ENCODE measurements at regions not wholly inside any gene's neighbourhood (a gene's known extent, or its start where the extent isn't known, plus 50 kb on each side); places are given as distances from the start of the nearest gene placed in this dataset.

GRCh38 chr2:239893236-239893515 is 132.0 kb downstream of the NDUFA10 start:
- 63% methylated on average over 4 of the region's 4 CpGs for WGBS
- DNase-seq (ENCODE audit: low spot score) = no peak
- H3K9me3 ChIP-seq (ENCODE audit: control insufficient read depth in 4 of 4, low read length in 3 of 4) = no peaks in the 10 kb centered on the region
- H3K9ac ChIP-seq (ENCODE audit: low read depth in 1 of 2, low read length in 2 of 2) = no peak overlapping the region
- no peaks in the 10 kb centered on the region for H3K4me1 ChIP-seq (ENCODE audit: control insufficient read depth in 4 of 4, insufficient read depth in 4 of 4, low read length in 3 of 4)
- no peaks in the 10 kb centered on the region for H3K27me3 ChIP-seq (ENCODE audit: control insufficient read depth in 4 of 4, insufficient read depth in 4 of 4, low read length in 3 of 4)
- no peak for TF ChIP-seq ZBTB33 (IDR thresholded peaks at IDR 0.05)
- TF ChIP-seq JUND (IDR thresholded peaks at IDR 0.05) = no peak
- TF ChIP-seq TAF1 (conservative IDR thresholded peaks at IDR 0.05) = no peak
- TF ChIP-seq YY1 (IDR thresholded peaks at IDR 0.05) = no peak
- TF ChIP-seq SP1 (IDR thresholded peaks at IDR 0.05) = no peak
- TF ChIP-seq MAX (IDR thresholded peaks at IDR 0.05) = no peak
- H3K27ac ChIP-seq (ENCODE audit: low read depth in 1 of 2, low read length in 2 of 2) = no peak overlapping the region
- no peaks in the 10 kb centered on the region for H3K36me3 ChIP-seq (ENCODE audit: control insufficient read depth in 4 of 4, insufficient read depth in 3 of 4, low read depth in 1 of 4, low read length in 3 of 4)
- H3K4me3 ChIP-seq (ENCODE audit: low read depth in 1 of 3, low read length in 3 of 3) = no peak overlapping the region

GRCh38 chr2:239892441-239893235 is 132.5 kb downstream of the NDUFA10 start:
- no peak overlapping the region for H3K9ac ChIP-seq (ENCODE audit: low read depth in 1 of 2, low read length in 2 of 2)
- TF ChIP-seq EGR1 (IDR thresholded peaks at IDR 0.05; ENCODE audit: low read depth in 2 of 2) = no peak
- TF ChIP-seq GABPA (IDR thresholded peaks at IDR 0.05 in 1 of 2, conservative IDR thresholded peaks at IDR 0.05 in 1 of 2) = no peak
- no peak for TF ChIP-seq JUND (IDR thresholded peaks at IDR 0.05)
- TF ChIP-seq RAD21 (IDR thresholded peaks at IDR 0.05) = no peak
- no peak for TF ChIP-seq HNF4G (IDR thresholded peaks at IDR 0.05)
- TF ChIP-seq TAF1 (conservative IDR thresholded peaks at IDR 0.05) = no peak
- TF ChIP-seq YY1 (IDR thresholded peaks at IDR 0.05) = no peak

GRCh38 chr2:239891698-239892097 is 133.4 kb downstream of the NDUFA10 start:
- no peak overlapping the region for H3K4me3 ChIP-seq (ENCODE audit: low read depth in 1 of 3, low read length in 3 of 3)
- H3K27ac ChIP-seq (ENCODE audit: low read depth in 1 of 2, low read length in 2 of 2) = no peak overlapping the region
- WGBS = 95% methylated on average over 3 of the region's 3 CpGs
- H3K27me3 ChIP-seq (ENCODE audit: control insufficient read depth in 4 of 4, insufficient read depth in 4 of 4, low read length in 3 of 4) = no peaks in the 10 kb centered on the region
- H3K9ac ChIP-seq (ENCODE audit: low read depth in 1 of 2, low read length in 2 of 2) = no peak overlapping the region
- TF ChIP-seq EGR1 (IDR thresholded peaks at IDR 0.05; ENCODE audit: low read depth in 2 of 2) = no peak
- no peak for TF ChIP-seq RAD21 (IDR thresholded peaks at IDR 0.05)
- TF ChIP-seq RXRA (IDR thresholded peaks at IDR 0.05) = no peak
- no peak for TF ChIP-seq CTCF (IDR thresholded peaks at IDR 0.05; ENCODE audit: low read depth, low read length, missing input control)
- no peak for TF ChIP-seq JUND (IDR thresholded peaks at IDR 0.05)
- no peak for TF ChIP-seq ZBTB33 (IDR thresholded peaks at IDR 0.05)
- no peaks in the 10 kb centered on the region for H3K4me1 ChIP-seq (ENCODE audit: control insufficient read depth in 4 of 4, insufficient read depth in 4 of 4, low read length in 3 of 4)
- no peaks in the 10 kb centered on the region for H3K36me3 ChIP-seq (ENCODE audit: control insufficient read depth in 4 of 4, insufficient read depth in 3 of 4, low read depth in 1 of 4, low read length in 3 of 4)
- DNase-seq (ENCODE audit: low spot score) = no peak
- peaks cover 0 to under 1% (median 0%) of the 10 kb centered on the region in 4 donors for H3K9me3 ChIP-seq (ENCODE audit: control insufficient read depth in 4 of 4, low read length in 3 of 4)

More at GRCh38 chr2:239892441-239893235, 132.5 kb downstream of the NDUFA10 start:
- WGBS = 88% methylated on average over 18 of the region's 18 CpGs
- no peak for DNase-seq (ENCODE audit: low spot score)
- no peaks in the 10 kb centered on the region for H3K36me3 ChIP-seq (ENCODE audit: control insufficient read depth in 4 of 4, insufficient read depth in 3 of 4, low read depth in 1 of 4, low read length in 3 of 4)
- H3K27ac ChIP-seq (ENCODE audit: low read depth in 1 of 2, low read length in 2 of 2) = no peak overlapping the region
- H3K4me3 ChIP-seq (ENCODE audit: low read depth in 1 of 3, low read length in 3 of 3) = no peak overlapping the region
- H3K4me1 ChIP-seq (ENCODE audit: control insufficient read depth in 4 of 4, insufficient read depth in 4 of 4, low read length in 3 of 4) = no peaks in the 10 kb centered on the region
- no peaks in the 10 kb centered on the region for H3K27me3 ChIP-seq (ENCODE audit: control insufficient read depth in 4 of 4, insufficient read depth in 4 of 4, low read length in 3 of 4)
- H3K9me3 ChIP-seq (ENCODE audit: control insufficient read depth in 4 of 4, low read length in 3 of 4) = no peaks in the 10 kb centered on the region

All from liver (tissue), 8 donors.